ENCODE measurements at regions not wholly inside any gene's neighbourhood (a gene's known extent, or its start where the extent isn't known, plus 50 kb on each side); places are given as distances from the start of the nearest gene placed in this dataset.

DNA sequence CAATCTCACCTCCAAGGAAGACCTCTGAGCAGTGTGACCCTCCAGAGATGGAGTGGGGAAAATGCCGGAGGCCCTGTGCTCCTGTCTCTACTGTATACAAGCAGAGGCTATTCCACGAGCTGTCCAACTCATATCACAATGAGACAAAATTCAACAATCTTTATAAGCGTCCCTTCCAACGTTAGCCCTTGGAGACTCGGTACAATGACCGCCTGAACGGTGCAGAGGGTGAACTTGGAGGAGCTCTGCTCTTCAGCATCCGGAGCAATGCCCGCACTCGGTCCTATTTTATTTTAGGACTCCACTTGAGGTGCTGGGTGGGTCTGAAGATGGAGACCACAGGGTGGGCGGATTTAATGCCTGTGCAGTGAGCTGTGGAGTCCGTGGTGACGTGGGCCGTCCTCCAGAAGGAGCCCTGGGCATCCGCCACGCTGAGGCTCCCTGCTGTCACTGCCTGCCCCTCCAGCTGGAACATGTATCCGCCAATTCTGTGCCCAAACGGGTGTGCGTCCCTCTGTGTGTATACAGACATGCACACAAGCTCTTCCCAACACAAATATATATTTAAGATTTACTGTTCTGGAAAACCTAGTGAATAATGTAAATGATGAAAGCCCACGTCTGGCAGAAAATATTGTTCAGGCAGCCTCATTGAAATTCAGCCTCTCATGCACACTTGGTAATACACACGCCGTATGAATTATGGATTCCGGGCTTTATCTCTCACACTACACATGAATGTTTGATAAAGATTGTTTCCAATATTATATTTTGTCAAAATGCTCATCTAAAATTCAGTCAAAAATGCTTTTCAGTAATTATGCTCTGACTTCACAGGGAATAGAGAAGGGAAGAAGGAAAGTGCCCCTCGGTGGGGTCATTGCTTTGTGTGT, 239.9 kb upstream of the ZMIZ1 start:
- WGBS (ENCODE audit: insufficient coverage) = 87% methylated on average over 12 of the region's 24 CpGs
- H3K9me3 ChIP-seq = peaks cover 3% of the 10 kb centered on the region
- no peak overlapping the region for H3K4me3 Mint-ChIP-seq
- H3K36me3 ChIP-seq (ENCODE audit: control insufficient read depth in 2 of 2, extremely low read depth in 1 of 2, insufficient read depth in 1 of 2, low read length in 1 of 2) = no peaks in the 10 kb centered on the region
- POLR2A ChIA-PET = no interaction called here
- H3K27me3 ChIP-seq (replicated peaks in 1 of 2; ENCODE audit: control insufficient read depth in 2 of 2, extremely low read depth in 1 of 2, insufficient read depth in 2 of 2, low read length in 1 of 2) = peaks cover 0 to 37% of the 10 kb centered on the region in 2 experiments
- ATAC-seq (replicated peaks in 1 of 4) (no peak), DNase-seq (no peak)
- peaks cover 0 to 6% (median 0%) of the 10 kb centered on the region in 3 donors for H3K4me1 Mint-ChIP-seq
- H3K36me3 Mint-ChIP-seq = no peaks in the 10 kb centered on the region
- CTCF ChIA-PET = interaction anchor here in 1 of 2 donors (0.6 to 0.7 kb wide), 2 partner anchors 176 to 354 kb away, joined by 3 read pairs; no protein-coding TSS in a partner anchor
- peaks cover 24 to 27% of the 10 kb centered on the region in 2 donors for H3K27me3 Mint-ChIP-seq
- no peak overlapping the region for H3K27ac ChIP-seq (ENCODE audit: low read length)
- H3K4me3 ChIP-seq (ENCODE audit: control insufficient read depth in 1 of 2, extremely low read depth in 1 of 2, low read length in 1 of 2) = no peak overlapping the region
- H3K4me1 ChIP-seq (ENCODE audit: control insufficient read depth in 1 of 2, extremely low read depth in 1 of 2, insufficient read depth in 2 of 2, low read length in 2 of 2) = no peaks in the 10 kb centered on the region
- H3K9me3 Mint-ChIP-seq = peaks cover 2 to 7% (median 4%) of the 10 kb centered on the region in 3 donors
- no peak overlapping the region for H3K27ac Mint-ChIP-seq

DNA sequence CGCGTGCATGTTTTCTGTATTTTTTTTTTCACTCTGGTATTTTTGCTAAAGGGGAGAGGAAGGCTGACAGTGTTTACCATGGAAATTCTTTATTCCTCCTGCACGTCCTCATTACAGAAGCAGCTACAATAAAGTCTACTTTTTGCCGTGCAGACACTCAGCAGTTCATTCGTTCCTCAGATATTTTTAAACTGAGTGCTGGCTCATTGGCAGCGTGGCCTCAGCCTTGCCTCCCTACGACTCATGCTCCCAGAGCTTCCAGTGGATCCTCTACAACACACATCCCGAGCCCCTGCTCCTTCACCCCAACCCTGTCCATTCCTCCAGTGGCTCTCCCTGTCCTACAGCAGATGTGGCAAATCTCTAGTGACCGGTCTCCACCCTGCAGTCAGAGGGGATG, 239.2 kb upstream of the ZMIZ1 start:
- Mint-ChIP-seq H3K27ac (no peak overlapping the region), H3K9me3 (peaks cover 2 to 7% (median 4%) of the 10 kb centered on the region in 3 donors), H3K36me3 (no peaks in the 10 kb centered on the region), H3K4me1 (peaks cover 0 to 6% (median 0%) of the 10 kb centered on the region in 3 donors), H3K27me3 (peaks cover 26 to 31% of the 10 kb centered on the region in 2 donors), H3K4me3 (no peak overlapping the region)
- POLR2A ChIA-PET = interaction anchor here in 1 of 2 donors (0.6 kb wide), 1 partner anchor 12 kb away, joined by 3 read pairs; no protein-coding TSS in a partner anchor
- 76% methylated on average over 5 of the region's 9 CpGs for WGBS (ENCODE audit: insufficient coverage)
- DNase-seq = no peak
- H3K36me3 ChIP-seq (ENCODE audit: control insufficient read depth in 2 of 2, extremely low read depth in 1 of 2, insufficient read depth in 1 of 2, low read length in 1 of 2) = no peaks in the 10 kb centered on the region
- H3K27ac ChIP-seq (ENCODE audit: low read length) = no peak overlapping the region
- H3K4me1 ChIP-seq (ENCODE audit: control insufficient read depth in 1 of 2, extremely low read depth in 1 of 2, insufficient read depth in 2 of 2, low read length in 2 of 2) = no peaks in the 10 kb centered on the region
- CTCF ChIA-PET = interaction anchor here in 1 of 2 donors (0.6 kb wide), 1 partner anchor 175 kb away, joined by 3 read pairs; no protein-coding TSS in a partner anchor
- ATAC-seq (replicated peaks in 1 of 4) = no peak
- H3K9me3 ChIP-seq = peaks cover 3% of the 10 kb centered on the region
- H3K27me3 ChIP-seq (replicated peaks in 1 of 2; ENCODE audit: control insufficient read depth in 2 of 2, extremely low read depth in 1 of 2, insufficient read depth in 2 of 2, low read length in 1 of 2) = peaks cover 0 to 37% of the 10 kb centered on the region in 2 experiments
- no peak overlapping the region for H3K4me3 ChIP-seq (ENCODE audit: control insufficient read depth in 1 of 2, extremely low read depth in 1 of 2, low read length in 1 of 2)

DNA sequence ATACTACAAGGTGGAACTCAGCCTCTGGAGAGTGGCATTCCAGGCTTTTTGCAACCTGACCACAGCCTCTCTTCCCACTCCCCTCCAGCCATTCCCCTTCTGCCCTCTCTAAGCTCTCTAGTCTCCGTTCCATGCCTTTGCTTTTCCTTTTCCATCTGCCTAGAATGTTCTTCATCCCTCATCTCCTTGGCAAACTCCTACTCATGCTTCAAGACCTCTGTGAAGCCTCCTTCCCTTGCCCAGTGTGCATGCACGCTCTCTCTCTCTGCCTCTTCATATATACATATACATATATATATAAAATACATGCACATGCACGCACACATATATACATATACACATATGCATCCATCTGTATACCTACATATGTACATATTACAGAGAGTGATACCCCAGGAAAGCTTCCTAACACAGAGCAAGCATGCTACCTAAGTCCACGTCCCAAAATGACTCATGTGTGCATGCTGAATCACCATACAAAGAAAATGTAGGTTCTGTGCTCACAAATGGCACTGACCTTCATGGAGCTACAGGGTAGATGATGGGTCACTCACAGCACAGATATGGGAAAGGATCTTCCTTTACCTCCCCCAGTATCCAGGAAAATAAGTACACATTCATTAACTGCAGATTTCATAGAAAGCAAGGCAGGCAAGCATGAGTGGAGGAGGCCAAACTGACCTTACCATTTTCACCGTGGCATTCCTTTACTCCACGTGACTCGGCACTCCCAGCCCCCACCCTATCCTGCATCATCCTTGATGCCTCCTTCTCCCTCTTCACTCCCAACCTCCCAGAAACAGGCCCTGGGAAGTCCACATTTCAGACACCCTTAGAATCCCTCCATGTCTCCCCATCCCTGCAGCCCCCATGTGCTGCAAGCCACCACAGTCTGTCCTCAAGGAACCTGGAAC, 238.4 kb upstream of the ZMIZ1 start:
- POLR2A ChIA-PET = interaction anchor here in 1 of 2 donors (0.6 kb wide), 1 partner anchor 12 kb away, joined by 3 read pairs; no protein-coding TSS in a partner anchor
- Histone ChIP-seq H3K9me3 (peaks cover 3% of the 10 kb centered on the region), H3K27me3 (replicated peaks in 1 of 2; ENCODE audit: control insufficient read depth in 2 of 2, extremely low read depth in 1 of 2, insufficient read depth in 2 of 2, low read length in 1 of 2) (peaks cover 0 to 37% of the 10 kb centered on the region in 2 experiments), H3K27ac (ENCODE audit: low read length) (no peak overlapping the region), H3K4me3 (ENCODE audit: control insufficient read depth in 1 of 2, extremely low read depth in 1 of 2, low read length in 1 of 2) (no peak overlapping the region), H3K36me3 (ENCODE audit: control insufficient read depth in 2 of 2, extremely low read depth in 1 of 2, insufficient read depth in 1 of 2, low read length in 1 of 2) (no peaks in the 10 kb centered on the region), H3K4me1 (ENCODE audit: control insufficient read depth in 1 of 2, extremely low read depth in 1 of 2, insufficient read depth in 2 of 2, low read length in 2 of 2) (no peaks in the 10 kb centered on the region)
- ATAC-seq (replicated peaks in 1 of 4) (no peak), DNase-seq (no peak)
- peaks cover 32% of the 10 kb centered on the region in 2 donors for H3K27me3 Mint-ChIP-seq
- peaks cover 0 to 6% (median 0%) of the 10 kb centered on the region in 3 donors for H3K4me1 Mint-ChIP-seq
- peaks cover 2 to 7% (median 4%) of the 10 kb centered on the region in 3 donors for H3K9me3 Mint-ChIP-seq
- H3K36me3 Mint-ChIP-seq = no peaks in the 10 kb centered on the region
- CTCF ChIA-PET = interaction anchor here in 1 of 2 donors (0.6 kb wide), 1 partner anchor 175 kb away, joined by 3 read pairs; no protein-coding TSS in a partner anchor
- no peak overlapping the region for H3K27ac Mint-ChIP-seq
- 39% methylated on average over 5 of the region's 7 CpGs for WGBS (ENCODE audit: insufficient coverage)
- no peak overlapping the region for H3K4me3 Mint-ChIP-seq

DNA sequence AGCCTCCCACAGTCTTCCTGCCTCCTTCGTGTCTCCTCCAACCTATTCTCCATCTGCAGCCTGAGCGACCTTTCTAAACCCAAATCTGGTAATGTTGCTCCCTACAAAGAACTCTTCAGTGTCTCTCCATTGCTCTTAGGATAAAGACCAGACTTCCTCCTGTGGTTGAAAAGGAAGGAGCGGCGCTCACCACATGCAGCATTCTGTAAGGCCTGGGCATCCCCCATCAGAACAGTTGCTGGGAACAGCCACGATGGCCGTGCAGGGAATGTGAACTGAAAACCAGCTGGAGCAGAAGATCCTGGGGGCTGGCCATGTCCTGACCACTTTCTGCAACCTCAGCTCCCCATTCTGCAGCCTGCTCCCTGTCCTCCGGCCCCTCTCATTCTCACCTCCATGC, 237.8 kb upstream of the ZMIZ1 start:
- peaks cover 37 to 39% of the 10 kb centered on the region in 2 donors for H3K27me3 Mint-ChIP-seq
- 29% methylated on average over 5 of the region's 7 CpGs for WGBS (ENCODE audit: insufficient coverage)

DNA sequence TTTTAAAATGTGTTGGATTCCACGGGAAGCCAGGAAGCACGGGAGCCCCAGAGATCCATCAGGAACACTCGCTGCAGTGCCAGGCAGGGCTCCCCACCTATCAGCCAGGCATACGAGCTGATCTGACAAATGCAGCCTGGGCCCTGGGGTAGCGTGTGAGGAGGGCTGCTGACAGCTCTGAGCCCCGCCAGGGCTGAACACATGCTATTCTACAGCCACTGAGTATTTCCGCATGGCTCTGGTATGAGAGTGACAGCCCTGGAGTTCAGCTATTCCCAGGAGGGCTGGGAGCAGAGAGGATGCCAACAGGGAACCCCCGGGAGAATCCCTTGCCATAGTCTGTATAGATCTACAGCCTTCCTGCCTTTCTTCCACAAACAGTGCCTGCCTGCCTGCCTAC, 237.3 kb upstream of the ZMIZ1 start:
- peaks cover 2 to 7% (median 4%) of the 10 kb centered on the region in 3 donors for H3K9me3 Mint-ChIP-seq
- H3K4me3 Mint-ChIP-seq = no peak overlapping the region
- peaks cover 3% of the 10 kb centered on the region for H3K9me3 ChIP-seq
- H3K36me3 Mint-ChIP-seq = no peaks in the 10 kb centered on the region
- CTCF ChIA-PET = no interaction called here
- peaks cover 38 to 43% of the 10 kb centered on the region in 2 donors for H3K27me3 Mint-ChIP-seq
- ATAC-seq (replicated peaks in 1 of 4) (no peak), DNase-seq (no peak)
- H3K36me3 ChIP-seq (ENCODE audit: control insufficient read depth in 2 of 2, extremely low read depth in 1 of 2, insufficient read depth in 1 of 2, low read length in 1 of 2) = no peaks in the 10 kb centered on the region
- H3K27ac Mint-ChIP-seq = no peak overlapping the region
- H3K27me3 ChIP-seq (replicated peaks in 1 of 2; ENCODE audit: control insufficient read depth in 2 of 2, extremely low read depth in 1 of 2, insufficient read depth in 2 of 2, low read length in 1 of 2) = peaks cover 0 to 37% of the 10 kb centered on the region in 2 experiments
- WGBS (ENCODE audit: insufficient coverage) = 76% methylated on average over 8 of the region's 8 CpGs
- H3K4me1 ChIP-seq (ENCODE audit: control insufficient read depth in 1 of 2, extremely low read depth in 1 of 2, insufficient read depth in 2 of 2, low read length in 2 of 2) = no peaks in the 10 kb centered on the region
- no peak overlapping the region for H3K4me3 ChIP-seq (ENCODE audit: control insufficient read depth in 1 of 2, extremely low read depth in 1 of 2, low read length in 1 of 2)
- POLR2A ChIA-PET = no interaction called here
- no peak overlapping the region for H3K27ac ChIP-seq (ENCODE audit: low read length)
- H3K4me1 Mint-ChIP-seq = peaks cover 0 to 6% (median 0%) of the 10 kb centered on the region in 3 donors

More for the DNA sequence above, 237.8 kb upstream of the ZMIZ1 start:
- Histone ChIP-seq H3K36me3 (ENCODE audit: control insufficient read depth in 2 of 2, extremely low read depth in 1 of 2, insufficient read depth in 1 of 2, low read length in 1 of 2) (no peaks in the 10 kb centered on the region), H3K4me3 (ENCODE audit: control insufficient read depth in 1 of 2, extremely low read depth in 1 of 2, low read length in 1 of 2) (no peak overlapping the region), H3K27me3 (replicated peaks in 1 of 2; ENCODE audit: control insufficient read depth in 2 of 2, extremely low read depth in 1 of 2, insufficient read depth in 2 of 2, low read length in 1 of 2) (peaks cover 0 to 37% of the 10 kb centered on the region in 2 experiments), H3K27ac (ENCODE audit: low read length) (no peak overlapping the region), H3K9me3 (peaks cover 3% of the 10 kb centered on the region), H3K4me1 (ENCODE audit: control insufficient read depth in 1 of 2, extremely low read depth in 1 of 2, insufficient read depth in 2 of 2, low read length in 2 of 2) (no peaks in the 10 kb centered on the region)
- DNase-seq = no peak
- ChIA-PET POLR2A (no interaction called here), CTCF (no interaction called here)
- H3K9me3 Mint-ChIP-seq = peaks cover 2 to 7% (median 4%) of the 10 kb centered on the region in 3 donors
- ATAC-seq (replicated peaks in 1 of 4) = no peak
- H3K4me1 Mint-ChIP-seq = peaks cover 0 to 6% (median 0%) of the 10 kb centered on the region in 3 donors
- no peak overlapping the region for H3K4me3 Mint-ChIP-seq
- H3K27ac Mint-ChIP-seq = no peak overlapping the region
- H3K36me3 Mint-ChIP-seq = no peaks in the 10 kb centered on the region

DNA sequence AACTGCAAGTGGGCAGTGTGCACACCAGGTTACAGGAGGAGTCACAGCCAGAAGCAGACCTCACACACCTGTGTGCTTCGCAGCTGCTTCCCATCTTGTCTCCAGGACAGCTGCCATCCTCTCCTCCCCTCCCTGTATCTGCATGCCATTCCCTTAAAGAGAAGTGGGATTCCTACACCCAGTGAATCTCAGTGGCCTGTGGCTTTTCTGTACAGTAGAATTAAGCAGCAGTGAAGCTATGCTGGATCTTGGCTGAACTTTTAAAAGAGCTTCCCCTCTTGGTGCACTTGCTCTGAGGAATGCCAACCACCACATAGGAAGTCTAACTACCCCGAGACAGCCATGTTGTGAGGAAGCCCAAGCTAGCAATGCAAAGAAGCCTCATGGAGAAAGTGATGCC, 236.5 kb upstream of the ZMIZ1 start:
- H3K27ac Mint-ChIP-seq = no peak overlapping the region
- H3K4me1 Mint-ChIP-seq = peaks cover 0 to 6% (median 0%) of the 10 kb centered on the region in 3 donors
- Histone ChIP-seq H3K27me3 (replicated peaks in 1 of 2; ENCODE audit: control insufficient read depth in 2 of 2, extremely low read depth in 1 of 2, insufficient read depth in 2 of 2, low read length in 1 of 2) (peaks cover 0 to 39% of the 10 kb centered on the region in 2 experiments), H3K36me3 (ENCODE audit: control insufficient read depth in 2 of 2, extremely low read depth in 1 of 2, insufficient read depth in 1 of 2, low read length in 1 of 2) (no peaks in the 10 kb centered on the region), H3K9me3 (peaks cover 3% of the 10 kb centered on the region), H3K4me1 (ENCODE audit: control insufficient read depth in 1 of 2, extremely low read depth in 1 of 2, insufficient read depth in 2 of 2, low read length in 2 of 2) (no peaks in the 10 kb centered on the region), H3K4me3 (ENCODE audit: control insufficient read depth in 1 of 2, extremely low read depth in 1 of 2, low read length in 1 of 2) (no peak overlapping the region), H3K27ac (ENCODE audit: low read length) (no peak overlapping the region)
- DNase-seq = no peak
- peaks cover 38 to 43% of the 10 kb centered on the region in 2 donors for H3K27me3 Mint-ChIP-seq
- ChIA-PET CTCF (no interaction called here), POLR2A (no interaction called here)
- no peak overlapping the region for H3K4me3 Mint-ChIP-seq
- ATAC-seq (replicated peaks in 1 of 4) = no peak
- 60% methylated on average over 2 of the region's 2 CpGs for WGBS (ENCODE audit: insufficient coverage)
- no peaks in the 10 kb centered on the region for H3K36me3 Mint-ChIP-seq
- peaks cover 2 to 7% (median 4%) of the 10 kb centered on the region in 3 donors for H3K9me3 Mint-ChIP-seq

All from T-cell (primary cell).